GM21360 (cell line): ENCODE measurements at regions not wholly inside any gene's neighbourhood (a gene's known extent, or its start where the extent isn't known, plus 50 kb on each side); places are given as distances from the start of the nearest gene placed in this dataset.

Experiments
- ATAC-seq: cut with Tn5 transposase; IDR thresholded peaks from one replicate; pipeline ENCODE4 v1.9.1; 2021; ENCODE audit warnings: mild to moderate bottlenecking, moderate library complexity; ENCODE audit not compliant: unreplicated experiment

- no peak for ATAC-seq
Measured at GRCh38 chr4:58561170-58561569, 1451.0 kb upstream of the IGFBP7 start.

- no peak for ATAC-seq
Measured at GRCh38 chr4:58560736-58561135, 1450.6 kb upstream of the IGFBP7 start.

GRCh38 chr4:58553679-58554078, 1443.5 kb upstream of the IGFBP7 start:
- no peak for ATAC-seq

GRCh38 chr4:58553031-58553430, 1442.8 kb upstream of the IGFBP7 start:
- no peak for ATAC-seq

GRCh38 chr4:58551676-58552075, 1441.5 kb upstream of the IGFBP7 start:
- no peak for ATAC-seq

GRCh38 chr4:58543465-58543864, 1433.3 kb upstream of the IGFBP7 start:
- ATAC-seq, result no peak

- no peak for ATAC-seq
Measured at GRCh38 chr4:58541926-58542325, 1431.7 kb upstream of the IGFBP7 start.

GRCh38 chr4:58522765-58523382, 1412.7 kb upstream of the IGFBP7 start:
- no peak for ATAC-seq

GRCh38 chr4:58515226-58515625, 1405.0 kb upstream of the IGFBP7 start:
- no peak for ATAC-seq

- no peak for ATAC-seq
Measured at GRCh38 chr4:58514299-58514698, 1404.1 kb upstream of the IGFBP7 start.

- no peak for ATAC-seq
Measured at GRCh38 chr4:58510652-58511051, 1400.5 kb upstream of the IGFBP7 start.

- no peak for ATAC-seq
Measured at GRCh38 chr4:58507079-58507478, 1396.9 kb upstream of the IGFBP7 start.

- ATAC-seq, result no peak
Measured at GRCh38 chr4:58502839-58503238, 1392.7 kb upstream of the IGFBP7 start.

GRCh38 chr4:58499182-58499581, 1389.0 kb upstream of the IGFBP7 start:
- ATAC-seq, result no peak

GRCh38 chr4:58491620-58492019, 1381.4 kb upstream of the IGFBP7 start:
- no peak for ATAC-seq

- ATAC-seq, result no peak
Measured at GRCh38 chr4:58477950-58478349, 1367.8 kb upstream of the IGFBP7 start.

- no peak for ATAC-seq
Measured at GRCh38 chr4:58477513-58477912, 1367.3 kb upstream of the IGFBP7 start.

GRCh38 chr4:58475097-58475496, 1364.9 kb upstream of the IGFBP7 start:
- ATAC-seq, result no peak

- no peak for ATAC-seq
Measured at GRCh38 chr4:58465031-58465430, 1354.8 kb upstream of the IGFBP7 start.

GRCh38 chr4:58456727-58457384, 1346.7 kb upstream of the IGFBP7 start:
- no peak for ATAC-seq

GRCh38 chr4:58453956-58454355, 1343.8 kb upstream of the IGFBP7 start:
- no peak for ATAC-seq

- no peak for ATAC-seq
Measured at GRCh38 chr4:58451707-58452106, 1341.5 kb upstream of the IGFBP7 start.

- no peak for ATAC-seq
Measured at GRCh38 chr4:58435871-58436270, 1325.7 kb upstream of the IGFBP7 start.
